GM12878 (cell line): ENCODE measurements at regions not wholly inside any gene's neighbourhood (a gene's known extent, or its start where the extent isn't known, plus 50 kb on each side); places are given as distances from the start of the nearest gene placed in this dataset.

Source experiments
- ATAC-seq: fragments of 200-7000 bp; cut with Tn5 transposase; 3 replicates; pipeline ENCODE4 v1.9.1; 2020; ENCODE audit warnings: mild to moderate bottlenecking, moderate library complexity
- BruUV-seq: library from RNA; stranded (reverse); fragments of 400-500 nt; replicated peaks from 2 replicates; lab custom pipeline; 2021; lab: Mats Ljungman, UMichigan
- CTCF ChIA-PET: fragments of 300-600 bp; sonication (Branson Sonifier 250); formaldehyde crosslinking; extraction: SDS; loops from one replicate; lab custom pipeline; 2021; ENCODE audit warnings: inconsistent platforms; lab: Yijun Ruan, JAX
- POLR2A ChIA-PET: fragments of 350-600 bp; formaldehyde crosslinking; extraction: SDS; loops from one replicate; lab custom pipeline; 2021; ENCODE audit warnings: inconsistent platforms; lab: Charles Lee
- RAD21 ChIA-PET: fragments of 300-600 bp; sonication (Branson Sonifier 250); formaldehyde crosslinking; loops from one replicate; lab custom pipeline; 2023; ENCODE audit warnings: antibody characterized with exemption; ENCODE audit not compliant: unreplicated experiment; lab: Charles Lee
- SMC1A ChIA-PET: fragments of 300-600 bp; sonication (Branson Sonifier 250); formaldehyde crosslinking; loops from one replicate; lab custom pipeline; 2023; ENCODE audit not compliant: unreplicated experiment, uncharacterized antibody; lab: Charles Lee
- DNase-seq: peaks from one replicate; pipeline ENCODE4 v3.0.0-alpha.2; 2011; ENCODE audit warnings: low read depth, low spot score
- FAIRE-seq: peaks from 3 replicates; lab custom pipeline; 2011; peaks lifted over from hg19 to GRCh38; lab: Jason Lieb, UNC
- H2AFZ ChIP-seq: 2 replicates; pipeline ENCODE4 v1.6.0; 2011; ENCODE audit warnings: low read depth, low read length, control low read depth; ENCODE audit not compliant: control insufficient read depth
- H3K27ac ChIP-seq: 2 replicates; pipeline ENCODE4 v1.5.1; 2011; ENCODE audit warnings: control low read depth; ENCODE audit not compliant: control insufficient read depth, insufficient read depth
- H3K27me3 ChIP-seq, 2 experiments: replicated peaks in 1 of 2; 2 replicates each; pipeline versions ENCODE4 v1.6.0 to v1.6.1; 2011; ENCODE audit warnings: low read length in 1 of 2; ENCODE audit not compliant: control insufficient read depth in 2 of 2, insufficient read depth in 2 of 2
- H3K36me3 ChIP-seq, 2 experiments: 2 replicates each; pipeline ENCODE4 v1.5.1; 2011; ENCODE audit warnings: low read length in 1 of 2; ENCODE audit not compliant: control insufficient read depth in 2 of 2, insufficient read depth in 2 of 2
- H3K4me1 ChIP-seq: 2 replicates; pipeline ENCODE4 v1.6.1; 2011; ENCODE audit warnings: mild to moderate bottlenecking, low read length, moderate library complexity, mixed read lengths; ENCODE audit not compliant: control insufficient read depth, insufficient read depth
- H3K4me2 ChIP-seq: 2 replicates; pipeline ENCODE4 v1.6.0; 2011; ENCODE audit warnings: control low read depth; ENCODE audit not compliant: control insufficient read depth, insufficient read depth
- H3K4me3 ChIP-seq: fragments of 200-600 bp; sonication (generic); 2 replicates; pipeline ENCODE4 v1.5.1; 2016
- H3K79me2 ChIP-seq: 2 replicates; pipeline ENCODE4 v1.6.0; 2011; ENCODE audit warnings: low read length; ENCODE audit not compliant: control insufficient read depth, insufficient read depth
- H3K9ac ChIP-seq: 2 replicates; pipeline ENCODE4 v1.8.0; 2011; ENCODE audit warnings: low read length, control low read depth, mixed read lengths; ENCODE audit not compliant: control insufficient read depth, insufficient read depth
- H3K9me3 ChIP-seq: replicated peaks from 3 replicates; pipeline ENCODE4 v1.5.1; 2011; ENCODE audit warnings: mild to moderate bottlenecking, low read length; ENCODE audit not compliant: control insufficient read depth, insufficient read depth
- H4K20me1 ChIP-seq: 2 replicates; pipeline ENCODE4 v1.6.0; 2011; ENCODE audit not compliant: control insufficient read depth, insufficient read depth
- BCL11A ChIP-seq: IDR thresholded peaks from 2 replicates; pipeline ENCODE4 v1.6.1; 2011; ENCODE audit warnings: low read depth, low read length
- BCL3 ChIP-seq: IDR thresholded peaks from 2 replicates; pipeline ENCODE4 v1.6.1; 2011; ENCODE audit warnings: borderline replicate concordance, low read depth, mild to moderate bottlenecking, moderate library complexity, low read length; ENCODE audit not compliant: insufficient read depth, poor library complexity, severe bottlenecking
- CREM ChIP-seq: IDR thresholded peaks from 2 replicates; pipeline ENCODE4 v1.6.1; 2014; ENCODE audit warnings: antibody characterized with exemption, low read depth
- HDAC2 ChIP-seq: fragments of 200-600 bp; sonication (generic); IDR thresholded peaks from 2 replicates; pipeline ENCODE4 v1.6.1; 2017
- IKZF1 ChIP-seq: fragments of 450-650 bp; conservative IDR thresholded peaks from 2 replicates; pipeline ENCODE4 v1.6.1; 2017; ENCODE audit warnings: antibody characterized with exemption, mild to moderate bottlenecking
- MXI1 ChIP-seq: fragments of 150-350 bp; IDR thresholded peaks from 2 replicates; pipeline ENCODE4 v1.6.1; 2011; ENCODE audit warnings: low read depth, mild to moderate bottlenecking, inconsistent platforms, low read length, improper control_type of control experiment
- MYC ChIP-seq: IDR thresholded peaks from 2 replicates; pipeline ENCODE4 v1.6.1; 2011; ENCODE audit warnings: mild to moderate bottlenecking, low read length, moderate library complexity, inconsistent platforms; ENCODE audit not compliant: insufficient read depth, insufficient replicate concordance, insufficient read length, severe bottlenecking
- NFXL1 ChIP-seq: fragments of 450-650 bp; IDR thresholded peaks from 2 replicates; pipeline ENCODE4 v1.6.1; 2017; ENCODE audit warnings: antibody characterized with exemption, mild to moderate bottlenecking, borderline replicate concordance
- NR2C1 ChIP-seq: fragments of 450-650 bp; IDR thresholded peaks from 2 replicates; pipeline ENCODE4 v1.6.1; 2017; ENCODE audit warnings: antibody characterized with exemption, mild to moderate bottlenecking, moderate library complexity
- PAX5 ChIP-seq: IDR thresholded peaks from 2 replicates; pipeline ENCODE4 v1.6.1; 2011; ENCODE audit warnings: low read depth, low read length, borderline replicate concordance
- RFX5 ChIP-seq: IDR thresholded peaks from 2 replicates; pipeline ENCODE4 v1.6.1; 2011; ENCODE audit warnings: low read depth, low read length, improper control_type of control experiment
- SP1 ChIP-seq: IDR thresholded peaks from one replicate; pipeline ENCODE4 v1.6.1; 2011; ENCODE audit warnings: low read depth, low read length
- SRF ChIP-seq, 2 experiments: IDR thresholded peaks; 2 replicates each; pipeline ENCODE4 v1.6.1; 2011; ENCODE audit warnings: low read depth in 2 of 2, low read length in 2 of 2, mild to moderate bottlenecking in 1 of 2, moderate library complexity in 1 of 2
- TCF3 ChIP-seq: IDR thresholded peaks from 2 replicates; pipeline ENCODE4 v1.6.1; 2012; ENCODE audit warnings: low read depth, mild to moderate bottlenecking, low read length, borderline replicate concordance; ENCODE audit not compliant: insufficient read depth
- USF2 ChIP-seq: IDR thresholded peaks from 2 replicates; pipeline ENCODE4 v1.6.1; 2011; ENCODE audit warnings: low read depth, low read length, improper control_type of control experiment, borderline replicate concordance
- WGBS: methylation state at CpG from one replicate; pipeline ENCODE4 v1.1.6; 2016; ENCODE audit warnings: low lambda C conversion rate; ENCODE audit not compliant: insufficient replicate concordance, insufficient coverage; ENCODE audit errors: missing lambda C conversion rate; 5-methylcytosine and 5-hydroxymethylcytosine counted together
- in situ Hi-C: fragments of 300-500 bp; cut with MboI; formaldehyde crosslinking; loops from 9 replicates; pipeline ENCODE4 v1.14.3; 2018; ENCODE audit warnings: mixed read lengths
- intact Hi-C: fragments of 100-400 bp; cut with micrococcal nuclease; formaldehyde crosslinking; loops from one replicate; pipeline ENCODE4 v1.14.2; 2022; ENCODE audit not compliant: unreplicated experiment
- TF ChIP-seq, protein P1 (sequence below): IDR thresholded peaks from 2 replicates; pipeline ENCODE4 v1.6.1; 2012; ENCODE audit warnings: low read depth, low read length, improper control_type of control experiment

DNA sequence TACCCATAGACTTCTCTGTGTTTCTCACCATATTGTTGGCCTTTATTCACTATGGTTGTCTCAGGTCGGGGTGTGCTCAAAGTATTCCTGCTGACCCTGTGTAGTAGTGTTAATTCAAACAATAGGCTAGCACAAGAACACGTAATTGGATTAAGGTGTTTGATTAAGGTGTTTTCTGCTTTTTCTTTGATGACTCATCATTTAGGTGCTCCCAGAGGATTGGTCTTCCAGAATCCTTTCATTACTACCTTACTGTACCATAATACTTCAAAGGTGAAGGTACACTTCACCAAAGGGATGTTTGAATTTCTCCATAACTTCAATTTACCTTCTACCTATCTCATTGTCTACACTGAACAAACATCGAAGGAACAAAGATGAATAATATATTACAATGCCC is 121.7 kb upstream of the CCDC160 start (continued):
- TF ChIP-seq TCF3, result no peak
- no peak for TF ChIP-seq PAX5
- no peak for TF ChIP-seq SP1
- TF ChIP-seq HDAC2, result no peak
- TF ChIP-seq IKZF1, result no peak

DNA sequence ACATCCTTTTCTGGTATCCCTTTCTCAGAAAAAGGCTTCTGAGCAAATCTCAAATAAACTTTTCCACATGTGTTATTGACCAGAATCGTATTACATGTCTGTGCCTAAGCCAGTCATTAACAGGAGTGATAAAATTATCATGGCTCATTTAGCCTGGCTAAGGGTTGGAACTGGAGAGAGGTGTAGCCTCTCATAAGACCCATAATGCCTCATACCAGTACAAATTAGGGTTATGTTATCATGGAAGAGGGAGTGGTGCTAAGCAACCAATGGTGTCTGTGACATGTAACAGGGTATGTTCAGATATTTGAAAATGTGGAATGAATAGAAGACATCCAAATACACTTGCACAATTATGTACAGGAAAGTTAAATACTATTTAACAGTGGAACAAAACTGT is 99.6 kb upstream of the CCDC160 start:
- RAD21 ChIA-PET, result no interaction called here
- no peak for ATAC-seq
- no peaks in the 10 kb centered on the region for H3K79me2 ChIP-seq
- WGBS, result 0% methylated on average over 1 of the region's 1 CpG
- H3K9me3 ChIP-seq, result no peaks in the 10 kb centered on the region
- CTCF ChIA-PET, result no interaction called here
- no peaks in the 10 kb centered on the region for H3K36me3 ChIP-seq
- in situ Hi-C loops (no loop called here), intact Hi-C loops (no loop called here)
- H3K9ac ChIP-seq, result no peak overlapping the region
- H3K4me1 ChIP-seq, result no peaks in the 10 kb centered on the region
- FAIRE-seq, result no peak
- BruUV-seq, result no TSS peak
- H3K4me2 ChIP-seq, result no peak overlapping the region
- peaks cover 0 to 2% of the 10 kb centered on the region in 2 experiments; a peak in 2 of 4 replicates for H3K27me3 ChIP-seq
- no peak overlapping the region for H2AFZ ChIP-seq
- POLR2A ChIA-PET, result no interaction called here
- DNase-seq, result no peak
- no peaks in the 10 kb centered on the region for H4K20me1 ChIP-seq
- SMC1A ChIA-PET, result no interaction called here
- TF ChIP-seq BCL11A (no peak), RFX5 (no peak), CREM (no peak)
- H3K4me3 ChIP-seq, result no peak overlapping the region
- no peak overlapping the region for H3K27ac ChIP-seq

- ATAC-seq (no peak), FAIRE-seq (no peak), DNase-seq (no peak)
- Histone ChIP-seq H2AFZ (no peak overlapping the region), H3K27ac (no peak overlapping the region), H3K79me2 (no peaks in the 10 kb centered on the region), H3K9ac (no peak overlapping the region), H3K4me2 (no peak overlapping the region), H4K20me1 (no peaks in the 10 kb centered on the region), H3K27me3 (peaks cover 0 to 2% of the 10 kb centered on the region in 2 experiments; a peak in 2 of 4 replicates), H3K4me1 (no peaks in the 10 kb centered on the region), H3K4me3 (no peak overlapping the region), H3K36me3 (no peaks in the 10 kb centered on the region), H3K9me3 (no peaks in the 10 kb centered on the region)
- POLR2A ChIA-PET, result no interaction called here
- in situ Hi-C loops, result no loop called here
- no TSS peak for BruUV-seq
- intact Hi-C loops, result no loop called here
- CTCF ChIA-PET, result no interaction called here
- RAD21 ChIA-PET, result no interaction called here
- TF ChIP-seq NFXL1 (no peak), USF2 (no peak), BCL3 (no peak), NR2C1 (no peak), MYC (no peak), SRF (IDR thresholded peaks at IDR 0.05; ENCODE audit: low read depth in 2 of 2, low read length in 2 of 2) (no peak), MXI1 (no peak)
- TF ChIP-seq, protein P1, sequence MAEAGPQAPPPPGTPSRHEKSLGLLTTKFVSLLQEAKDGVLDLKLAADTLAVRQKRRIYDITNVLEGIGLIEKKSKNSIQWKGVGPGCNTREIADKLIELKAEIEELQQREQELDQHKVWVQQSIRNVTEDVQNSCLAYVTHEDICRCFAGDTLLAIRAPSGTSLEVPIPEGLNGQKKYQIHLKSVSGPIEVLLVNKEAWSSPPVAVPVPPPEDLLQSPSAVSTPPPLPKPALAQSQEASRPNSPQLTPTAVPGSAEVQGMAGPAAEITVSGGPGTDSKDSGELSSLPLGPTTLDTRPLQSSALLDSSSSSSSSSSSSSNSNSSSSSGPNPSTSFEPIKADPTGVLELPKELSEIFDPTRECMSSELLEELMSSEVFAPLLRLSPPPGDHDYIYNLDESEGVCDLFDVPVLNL, result no peak
- 5% methylated on average over 3 of the region's 3 CpGs for WGBS
- SMC1A ChIA-PET, result no interaction called here
Observed at GRCh38 chrX:134139090-134139489, 97.9 kb upstream of the CCDC160 start.
